ENCODE measurements at regions not wholly inside any gene's neighbourhood (a gene's known extent, or its start where the extent isn't known, plus 50 kb on each side); places are given as distances from the start of the nearest gene placed in this dataset.
"Not testable (repeated sequence)": the region's sequence is repeated elsewhere in the genome, so short reads cannot be mapped to it uniquely, and the experiment has no call there.

GRCh38 chr4:107483621-107484020 is 236.4 kb downstream of the PAPSS1 start:
- not testable (repeated sequence) for TF ChIP-seq CTCF (conservative IDR thresholded peaks at IDR 0.05; ENCODE audit: low read length); EZH2phosphoT487 (IDR thresholded peaks at IDR 0.05; ENCODE audit: borderline replicate concordance)

All from Loucy (cell line).